GM21619 (cell line): ENCODE measurements at regions not wholly inside any gene's neighbourhood (a gene's known extent, or its start where the extent isn't known, plus 50 kb on each side); places are given as distances from the start of the nearest gene placed in this dataset.
"Not testable (repeated sequence)": the region's sequence is repeated elsewhere in the genome, so short reads cannot be mapped to it uniquely, and the experiment has no call there.

ENCODE experiments used
- ATAC-seq: cut with Tn5 transposase; IDR thresholded peaks from one replicate; pipeline ENCODE4 v1.9.1; 2021; ENCODE audit not compliant: unreplicated experiment

GRCh38 chr6:81371930-81372329 lies 380.6 kb downstream of the TENT5A start:
- no peak for ATAC-seq

- ATAC-seq, result no peak
Observed at GRCh38 chr6:81366972-81367371, 385.5 kb downstream of the TENT5A start.

GRCh38 chr6:81362246-81362645 lies 390.2 kb downstream of the TENT5A start:
- no peak for ATAC-seq

GRCh38 chr6:81353262-81353661 lies 399.2 kb downstream of the TENT5A start:
- no peak for ATAC-seq

- not testable (repeated sequence) for ATAC-seq
Observed at GRCh38 chr6:81344026-81344425, 408.5 kb downstream of the TENT5A start.

- no peak for ATAC-seq
Observed at GRCh38 chr6:81340946-81341345, 411.5 kb downstream of the TENT5A start.

GRCh38 chr6:81331526-81331925 lies 421.0 kb downstream of the TENT5A start:
- ATAC-seq, result no peak

GRCh38 chr6:81328700-81329099 lies 423.8 kb downstream of the TENT5A start:
- ATAC-seq, result no peak

GRCh38 chr6:81326881-81327561 lies 425.5 kb downstream of the TENT5A start:
- ATAC-seq, result no peak

- ATAC-seq, result no peak
Observed at GRCh38 chr6:81309811-81310210, 442.7 kb downstream of the TENT5A start.

GRCh38 chr6:81308577-81309279 lies 443.8 kb downstream of the TENT5A start:
- ATAC-seq, result no peak

GRCh38 chr6:81307651-81308214 lies 444.7 kb downstream of the TENT5A start:
- no peak for ATAC-seq

- ATAC-seq, result no peak
Observed at GRCh38 chr6:81304466-81304865, 448.0 kb downstream of the TENT5A start.

- no peak for ATAC-seq
Observed at GRCh38 chr6:81300961-81301360, 451.5 kb downstream of the TENT5A start.

GRCh38 chr6:81298751-81299150 lies 453.7 kb downstream of the TENT5A start:
- no peak for ATAC-seq

GRCh38 chr6:81295310-81295709 lies 457.2 kb downstream of the TENT5A start:
- no peak for ATAC-seq

GRCh38 chr6:81293896-81294295 lies 458.6 kb downstream of the TENT5A start:
- no peak for ATAC-seq

GRCh38 chr6:81289229-81289628 lies 463.3 kb downstream of the TENT5A start:
- no peak for ATAC-seq

GRCh38 chr6:81265106-81265505 lies 487.4 kb downstream of the TENT5A start:
- no peak for ATAC-seq

- ATAC-seq, result no peak
Observed at GRCh38 chr6:81263531-81264168, 488.8 kb downstream of the TENT5A start.

GRCh38 chr6:81262656-81263055 lies 489.8 kb downstream of the TENT5A start:
- ATAC-seq, result no peak

GRCh38 chr6:81256223-81256622 lies 496.3 kb downstream of the TENT5A start:
- ATAC-seq, result not testable (repeated sequence)
